ENCODE measurements at regions not wholly inside any gene's neighbourhood (a gene's known extent, or its start where the extent isn't known, plus 50 kb on each side); places are given as distances from the start of the nearest gene placed in this dataset.

GRCh38 chr18:68532328-68532885 lies 182.5 kb downstream of the TMX3 start:
- no peak for DNase-seq (ENCODE audit: low read depth in 4 of 4, low spot score in 3 of 4)

- no peak for DNase-seq (ENCODE audit: low read depth in 4 of 4, low spot score in 3 of 4)
These were observed 189.8 kb downstream of the TMX3 start for GRCh38 chr18:68525091-68525490.

- DNase-seq (ENCODE audit: low read depth in 4 of 4, low spot score in 3 of 4), result no peak
These were observed 194.4 kb downstream of the TMX3 start for GRCh38 chr18:68520406-68521075.

GRCh38 chr18:68519336-68519735 lies 195.6 kb downstream of the TMX3 start:
- DNase-seq (ENCODE audit: low read depth in 4 of 4, low spot score in 3 of 4), result no peak

- DNase-seq (ENCODE audit: low read depth in 4 of 4, low spot score in 3 of 4), result no peak
These were observed 205.0 kb downstream of the TMX3 start for GRCh38 chr18:68509902-68510301.

GRCh38 chr18:68507781-68508180 lies 207.1 kb downstream of the TMX3 start:
- no peak for DNase-seq (ENCODE audit: low read depth in 4 of 4, low spot score in 3 of 4)

- no peak for DNase-seq (ENCODE audit: low read depth in 4 of 4, low spot score in 3 of 4)
These were observed 209.7 kb downstream of the TMX3 start for GRCh38 chr18:68505178-68505574.

- DNase-seq (ENCODE audit: low read depth in 4 of 4, low spot score in 3 of 4), result no peak
These were observed 210.3 kb downstream of the TMX3 start for GRCh38 chr18:68504441-68505177.

- no peak for DNase-seq (ENCODE audit: low read depth in 4 of 4, low spot score in 3 of 4)
These were observed 214.4 kb downstream of the TMX3 start for GRCh38 chr18:68500556-68500955.

- DNase-seq (ENCODE audit: low read depth in 4 of 4, low spot score in 3 of 4), result no peak
These were observed 215.8 kb downstream of the TMX3 start for GRCh38 chr18:68499141-68499540.

- DNase-seq (ENCODE audit: low read depth in 4 of 4, low spot score in 3 of 4), result no peak
These were observed 216.3 kb downstream of the TMX3 start for GRCh38 chr18:68498636-68499035.

GRCh38 chr18:68498185-68498584 lies 216.7 kb downstream of the TMX3 start:
- DNase-seq (ENCODE audit: low read depth in 4 of 4, low spot score in 3 of 4), result no peak

GRCh38 chr18:68494802-68495581 lies 219.9 kb downstream of the TMX3 start:
- peak; percentile 7 to 37 (median 22) for DNase-seq (ENCODE audit: low read depth in 4 of 4, low spot score in 3 of 4)

GRCh38 chr18:68489013-68489792 lies 225.7 kb downstream of the TMX3 start:
- no peak for DNase-seq (ENCODE audit: low read depth in 4 of 4, low spot score in 3 of 4)

- DNase-seq (ENCODE audit: low read depth in 4 of 4, low spot score in 3 of 4), result no peak
These were observed 230.7 kb downstream of the TMX3 start for GRCh38 chr18:68484241-68484640.

- no peak for DNase-seq (ENCODE audit: low read depth in 4 of 4, low spot score in 3 of 4)
These were observed 232.1 kb downstream of the TMX3 start for GRCh38 chr18:68482815-68483214.

GRCh38 chr18:68480196-68480595 lies 234.7 kb downstream of the TMX3 start:
- DNase-seq (ENCODE audit: low read depth in 4 of 4, low spot score in 3 of 4), result no peak

GRCh38 chr18:68478246-68478645 lies 236.7 kb downstream of the TMX3 start:
- DNase-seq (ENCODE audit: low read depth in 4 of 4, low spot score in 3 of 4), result no peak

- no peak for DNase-seq (ENCODE audit: low read depth in 4 of 4, low spot score in 3 of 4)
These were observed 239.0 kb downstream of the TMX3 start for GRCh38 chr18:68475883-68476282.

- no peak for DNase-seq (ENCODE audit: low read depth in 4 of 4, low spot score in 3 of 4)
These were observed 242.1 kb downstream of the TMX3 start for GRCh38 chr18:68472701-68473295.
